Kidney (tissue), 13 donors: ENCODE measurements at regions not wholly inside any gene's neighbourhood (a gene's known extent, or its start where the extent isn't known, plus 50 kb on each side); places are given as distances from the start of the nearest gene placed in this dataset.

Source experiments
- DNase-seq, 5 donors: peaks; one replicate each; pipeline ENCODE4 v3.0.0-alpha.2; 2013 to 2020
- FAIRE-seq: peaks from 2 replicates; lab custom pipeline; 2012; peaks lifted over from hg19 to GRCh38; lab: Jason Lieb, UNC
- H3K27ac ChIP-seq, 2 donors: one replicate each; pipeline ENCODE4 v1.7.0; 2013; ENCODE audit warnings: low read depth in 2 of 2, low read length in 2 of 2, inconsistent platforms in 1 of 2
- H3K27me3 ChIP-seq: one replicate; pipeline ENCODE4 v1.7.1; 2013; ENCODE audit warnings: low read length, inconsistent platforms; ENCODE audit not compliant: control insufficient read depth, insufficient read depth
- H3K36me3 ChIP-seq, 3 donors: one replicate each; pipeline versions ENCODE4 v1.7.0 to v1.7.1; 2013; ENCODE audit warnings: low read length in 3 of 3, control low read depth in 1 of 3, inconsistent platforms in 1 of 3; ENCODE audit not compliant: insufficient read depth in 3 of 3, control insufficient read depth in 2 of 3
- H3K4me1 ChIP-seq, 3 donors: one replicate each; pipeline versions ENCODE4 v1.7.0 to v1.7.1; 2013; ENCODE audit warnings: low read length in 3 of 3, inconsistent platforms in 1 of 3, low read depth in 1 of 3; ENCODE audit not compliant: control insufficient read depth in 2 of 3, insufficient read depth in 2 of 3
- H3K4me3 ChIP-seq, 3 donors: one replicate each; pipeline versions ENCODE4 v1.7.0 to v1.8.1; 2013; ENCODE audit warnings: low read length in 3 of 3, control low read depth in 1 of 3, inconsistent platforms in 1 of 3
- H3K9ac ChIP-seq, 3 donors: one replicate each; pipeline versions ENCODE4 v1.7.0 to v1.7.1; 2013; ENCODE audit warnings: low read length in 3 of 3, control low read depth in 1 of 3, inconsistent platforms in 1 of 3
- H3K9me3 ChIP-seq, 3 donors: one replicate each; pipeline versions ENCODE4 v1.7.0 to v1.7.1; 2013; ENCODE audit warnings: low read length in 3 of 3, control low read depth in 1 of 3, inconsistent platforms in 1 of 3; ENCODE audit not compliant: control insufficient read depth in 2 of 3, insufficient read depth in 1 of 3
- CTCF ChIP-seq: IDR thresholded peaks from 3 replicates; pipeline ENCODE4 v1.5.1; 2012; ENCODE audit warnings: mild to moderate bottlenecking, moderate library complexity, borderline replicate concordance; ENCODE audit not compliant: insufficient read depth; ENCODE audit errors: extremely low read depth
- intact Hi-C: fragments of 100-400 bp; cut with DNase I; formaldehyde crosslinking; loops from one replicate; pipeline ENCODE4 v1.11.1; 2022
- donor health status: control.
- donor health status: control.
- donor health status: control.
- donor health status: control.
- donor health status: control.
- donor health status: DM: yes; HTN: yes; CAD: no.
- donor health status: Normal renal cell carcinoma (clear cell type).

GRCh38 chr3:192040282-192041043, 579.5 kb downstream of the PYDC2 start:
- Histone ChIP-seq H3K36me3 (no peaks in the 10 kb centered on the region), H3K4me3 (no peak overlapping the region), H3K9me3 (no peaks in the 10 kb centered on the region), H3K27me3 (no peaks in the 10 kb centered on the region), H3K4me1 (no peaks in the 10 kb centered on the region), H3K27ac (no peak overlapping the region), H3K9ac (no peak overlapping the region)
- intact Hi-C loops = no loop called here
- no peak for TF ChIP-seq CTCF
- FAIRE-seq (no peak), DNase-seq (no peak)

- no peaks in the 10 kb centered on the region for H3K36me3 ChIP-seq
- no peaks in the 10 kb centered on the region for H3K4me1 ChIP-seq
- H3K9me3 ChIP-seq = no peaks in the 10 kb centered on the region
- intact Hi-C loops = no loop called here
- TF ChIP-seq CTCF = no peak
- no peak overlapping the region for H3K9ac ChIP-seq
- H3K4me3 ChIP-seq = no peak overlapping the region
- H3K27ac ChIP-seq = no peak overlapping the region
- DNase-seq (no peak), FAIRE-seq (no peak)
- no peaks in the 10 kb centered on the region for H3K27me3 ChIP-seq
Observed at GRCh38 chr3:192042116-192042515, 581.2 kb downstream of the PYDC2 start.

- H3K4me3 ChIP-seq = no peak overlapping the region
- no peaks in the 10 kb centered on the region for H3K27me3 ChIP-seq
- DNase-seq = no peak
- FAIRE-seq = no peak
- intact Hi-C loops = no loop called here
- no peaks in the 10 kb centered on the region for H3K4me1 ChIP-seq
- no peaks in the 10 kb centered on the region for H3K9me3 ChIP-seq
- no peaks in the 10 kb centered on the region for H3K36me3 ChIP-seq
- H3K9ac ChIP-seq = no peak overlapping the region
- no peak overlapping the region for H3K27ac ChIP-seq
- TF ChIP-seq CTCF = no peak
Observed at GRCh38 chr3:192054881-192055280, 593.9 kb downstream of the PYDC2 start.

GRCh38 chr3:192055946-192056345, 595.0 kb downstream of the PYDC2 start:
- no peaks in the 10 kb centered on the region for H3K27me3 ChIP-seq
- intact Hi-C loops = no loop called here
- H3K4me1 ChIP-seq = no peaks in the 10 kb centered on the region
- no peaks in the 10 kb centered on the region for H3K9me3 ChIP-seq
- H3K9ac ChIP-seq = no peak overlapping the region
- no peak overlapping the region for H3K4me3 ChIP-seq
- DNase-seq (no peak), FAIRE-seq (no peak)
- H3K36me3 ChIP-seq = no peaks in the 10 kb centered on the region
- TF ChIP-seq CTCF = no peak
- no peak overlapping the region for H3K27ac ChIP-seq
